ENCODE measurements at regions not wholly inside any gene's neighbourhood (a gene's known extent, or its start where the extent isn't known, plus 50 kb on each side); places are given as distances from the start of the nearest gene placed in this dataset.

GRCh38 chr18:10381951-10382350 is 72.5 kb upstream of the APCDD1 start:
- TF ChIP-seq EZH2phosphoT487 (IDR thresholded peaks at IDR 0.05; ENCODE audit: insufficient read depth, low read depth) (no peak), EZH2 (IDR thresholded peaks at IDR 0.05; ENCODE audit: insufficient read depth, poor library complexity, severe bottlenecking) (no peak)

All from GM23248 (cell line).